GM23338 (cell line): ENCODE measurements at regions not wholly inside any gene's neighbourhood (a gene's known extent, or its start where the extent isn't known, plus 50 kb on each side); places are given as distances from the start of the nearest gene placed in this dataset.

ENCODE experiments used
- ATAC-seq: fragments of 200-7000 bp; cut with Tn5 transposase; 3 replicates; pipeline ENCODE4 v1.9.1; 2020
- DNase-seq: peaks from one replicate; pipeline ENCODE4 v3.0.0-alpha.2; 2015; ENCODE audit warnings: low spot score
- H2AFZ ChIP-seq: fragments of 200-600 bp; sonication (generic); 2 replicates; pipeline ENCODE4 v1.8.0; 2016; ENCODE audit warnings: antibody characterized with exemption, mild to moderate bottlenecking, moderate library complexity
- H3F3A ChIP-seq: fragments of 200-600 bp; sonication (generic); replicated peaks from 2 replicates; pipeline ENCODE4 v1.8.0; 2017; ENCODE audit warnings: antibody characterized with exemption, mixed run types, low read depth
- H3K27ac ChIP-seq: fragments of 200-600 bp; sonication (generic); 2 replicates; pipeline ENCODE4 v1.6.1; 2016; ENCODE audit warnings: low read depth
- H3K27me3 ChIP-seq: fragments of 200-600 bp; sonication (generic); 2 replicates; pipeline ENCODE4 v1.8.0; 2016; ENCODE audit warnings: mild to moderate bottlenecking, mixed run types, moderate library complexity; ENCODE audit not compliant: insufficient read depth
- H3K36me3 ChIP-seq: fragments of 200-600 bp; sonication (generic); 2 replicates; pipeline ENCODE4 v1.8.0; 2016; ENCODE audit warnings: mild to moderate bottlenecking; ENCODE audit not compliant: insufficient read depth
- H3K4me1 ChIP-seq: fragments of 200-600 bp; sonication (generic); 2 replicates; pipeline ENCODE4 v1.8.0; 2016; ENCODE audit warnings: mild to moderate bottlenecking, moderate library complexity; ENCODE audit not compliant: insufficient read depth
- H3K4me2 ChIP-seq: fragments of 200-600 bp; sonication (generic); 2 replicates; pipeline ENCODE4 v1.7.1; 2017; ENCODE audit warnings: mixed run types
- H3K4me3 ChIP-seq: fragments of 200-600 bp; sonication (generic); 2 replicates; pipeline ENCODE4 v1.6.1; 2016; ENCODE audit warnings: mixed run types
- H3K79me2 ChIP-seq: fragments of 200-600 bp; sonication (generic); replicated peaks from 2 replicates; pipeline ENCODE4 v1.8.0; 2017; ENCODE audit warnings: mild to moderate bottlenecking; ENCODE audit not compliant: insufficient read depth
- H3K9me2 ChIP-seq: fragments of 200-600 bp; sonication (generic); 2 replicates; pipeline ENCODE4 v1.8.0; 2017; ENCODE audit not compliant: insufficient read depth
- H4K20me1 ChIP-seq: fragments of 200-600 bp; sonication (generic); replicated peaks from 2 replicates; pipeline ENCODE4 v1.8.0; 2017; ENCODE audit warnings: mild to moderate bottlenecking; ENCODE audit not compliant: insufficient read depth
- H3K27ac Mint-ChIP-seq: 2 replicates; pipeline ENCODE4 v1.8.0; 2020; ENCODE audit warnings: inconsistent platforms, mild to moderate bottlenecking, moderate library complexity, mixed read lengths
- H3K27me3 Mint-ChIP-seq: 3 replicates; pipeline ENCODE4 v1.8.0; 2022; ENCODE audit warnings: low read depth, mild to moderate bottlenecking, moderate library complexity, mixed read lengths, inconsistent platforms; ENCODE audit not compliant: insufficient read depth, poor library complexity
- H3K36me3 Mint-ChIP-seq: 3 replicates; pipeline ENCODE4 v1.8.0; 2021; ENCODE audit warnings: low read depth, mild to moderate bottlenecking, inconsistent platforms, moderate library complexity, mixed read lengths
- H3K4me1 Mint-ChIP-seq: 3 replicates; pipeline ENCODE4 v1.8.0; 2020; ENCODE audit warnings: mild to moderate bottlenecking, inconsistent platforms, mixed read lengths
- H3K4me3 Mint-ChIP-seq: 3 replicates; pipeline ENCODE4 v1.8.0; 2021; ENCODE audit warnings: moderate library complexity, mild to moderate bottlenecking, inconsistent platforms, mixed read lengths
- H3K9me3 Mint-ChIP-seq: 3 replicates; pipeline ENCODE4 v1.8.0; 2020; ENCODE audit warnings: moderate library complexity, mild to moderate bottlenecking, inconsistent platforms, mixed read lengths
- CREB1 ChIP-seq: fragments of 250-450 bp; sonication (Bioruptor Pico); IDR thresholded peaks from 2 replicates; pipeline ENCODE4 v1.5.0; 2020; ENCODE audit warnings: low read depth, mild to moderate bottlenecking, moderate library complexity
- EZH2 ChIP-seq: fragments of 200-600 bp; sonication (generic); IDR thresholded peaks from one replicate; pipeline ENCODE4 v1.8.0; 2017; ENCODE audit warnings: antibody characterized with exemption, mild to moderate bottlenecking, low read depth; ENCODE audit not compliant: unreplicated experiment
- EZH2phosphoT487 ChIP-seq: fragments of 200-600 bp; sonication (generic); IDR thresholded peaks from one replicate; pipeline ENCODE4 v1.8.1; 2018; ENCODE audit warnings: antibody characterized with exemption; ENCODE audit not compliant: unreplicated experiment
- JUNB ChIP-seq: IDR thresholded peaks from one replicate; pipeline ENCODE4 v1.6.1; 2016; ENCODE audit warnings: antibody characterized with exemption; ENCODE audit not compliant: unreplicated experiment
- NANOG ChIP-seq: IDR thresholded peaks from 2 replicates; pipeline ENCODE4 v1.6.1; 2016; ENCODE audit warnings: antibody characterized with exemption, borderline replicate concordance
- POLR2AphosphoS5 ChIP-seq: IDR thresholded peaks from 2 replicates; pipeline ENCODE4 v1.6.1; 2016; ENCODE audit warnings: antibody characterized with exemption, low read depth
- STAT1 ChIP-seq: IDR thresholded peaks from one replicate; pipeline ENCODE4 v1.6.1; 2016; ENCODE audit warnings: antibody characterized with exemption; ENCODE audit not compliant: unreplicated experiment
- ZNF114 ChIP-seq: fragments of 250-450 bp; sonication (Bioruptor Pico); IDR thresholded peaks from 2 replicates; pipeline ENCODE4 v1.5.0; 2020; ENCODE audit warnings: mild to moderate bottlenecking, moderate library complexity
- ZNF331 ChIP-seq: fragments of 250-450 bp; sonication (Bioruptor Pico); IDR thresholded peaks from 2 replicates; pipeline ENCODE4 v1.5.0; 2020; ENCODE audit warnings: low read depth, mild to moderate bottlenecking, moderate library complexity
- TF ChIP-seq, protein P1 (sequence below): fragments of 250-450 bp; sonication (Bioruptor Pico); IDR thresholded peaks from 2 replicates; pipeline ENCODE4 v1.5.0; 2020; ENCODE audit warnings: mild to moderate bottlenecking, moderate library complexity
- TF ChIP-seq, protein P2 (sequence below), 2 experiments: fragments of 200-600 bp in 1 of 2; sonication (generic) in 1 of 2; conservative IDR thresholded peaks; 2 replicates each; pipeline versions ENCODE4 v1.5.1 to v1.6.1; 2016 to 2017; ENCODE audit warnings: antibody characterized with exemption in 2 of 2, low read depth in 2 of 2, mild to moderate bottlenecking in 2 of 2, moderate library complexity in 1 of 2
- TF ChIP-seq, protein P3 (sequence below): IDR thresholded peaks from 2 replicates; pipeline ENCODE4 v1.6.1; 2016; ENCODE audit warnings: antibody characterized with exemption
- TF ChIP-seq, protein P4 (sequence below): IDR thresholded peaks from one replicate; pipeline ENCODE4 v1.6.1; 2018; ENCODE audit warnings: antibody characterized with exemption; ENCODE audit not compliant: unreplicated experiment

DNA sequence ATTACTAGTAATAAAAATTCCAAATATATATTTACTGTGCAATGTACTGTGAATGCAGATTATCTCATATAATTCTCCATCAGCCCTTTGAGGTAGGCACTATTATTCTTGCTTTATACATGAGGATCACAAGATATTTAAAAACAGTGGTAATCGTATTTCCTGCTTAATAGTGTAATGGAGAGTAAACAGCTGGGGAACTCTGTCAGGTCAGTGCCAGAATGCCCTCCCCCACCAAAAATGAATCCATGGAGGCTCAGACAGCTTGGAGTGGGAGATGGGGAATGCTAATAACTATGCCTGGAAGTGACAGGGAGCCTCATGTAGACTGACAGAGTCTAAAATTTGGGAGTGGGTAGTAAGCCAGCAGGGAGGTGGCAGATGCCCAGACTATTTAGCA lies 153.6 kb downstream of the PAH start:
- Mint-ChIP-seq H3K9me3 (no peaks in the 10 kb centered on the region), H3K27ac (no peak overlapping the region), H3K4me3 (no peak overlapping the region), H3K27me3 (peaks cover 5% of the 10 kb centered on the region), H3K4me1 (peaks cover 5% of the 10 kb centered on the region; the same call in 2 of the 3 replicates), H3K36me3 (no peaks in the 10 kb centered on the region)
- no peak overlapping the region for H3K4me3 ChIP-seq
- no peaks in the 10 kb centered on the region for H4K20me1 ChIP-seq
- no peak for DNase-seq
- no peaks in the 10 kb centered on the region for H3K36me3 ChIP-seq
- H3K27me3 ChIP-seq = no peaks in the 10 kb centered on the region
- no peak overlapping the region for H3K27ac ChIP-seq
- no peak overlapping the region for H2AFZ ChIP-seq
- H3F3A ChIP-seq = no peaks in the 10 kb centered on the region
- ATAC-seq = no peak
- no peak overlapping the region for H3K4me2 ChIP-seq
- 0 out of 2 replicates have a peak, but pooled peaks cover 1% of the 10 kb centered on the region for H3K9me2 ChIP-seq
- TF ChIP-seq, protein P1, sequence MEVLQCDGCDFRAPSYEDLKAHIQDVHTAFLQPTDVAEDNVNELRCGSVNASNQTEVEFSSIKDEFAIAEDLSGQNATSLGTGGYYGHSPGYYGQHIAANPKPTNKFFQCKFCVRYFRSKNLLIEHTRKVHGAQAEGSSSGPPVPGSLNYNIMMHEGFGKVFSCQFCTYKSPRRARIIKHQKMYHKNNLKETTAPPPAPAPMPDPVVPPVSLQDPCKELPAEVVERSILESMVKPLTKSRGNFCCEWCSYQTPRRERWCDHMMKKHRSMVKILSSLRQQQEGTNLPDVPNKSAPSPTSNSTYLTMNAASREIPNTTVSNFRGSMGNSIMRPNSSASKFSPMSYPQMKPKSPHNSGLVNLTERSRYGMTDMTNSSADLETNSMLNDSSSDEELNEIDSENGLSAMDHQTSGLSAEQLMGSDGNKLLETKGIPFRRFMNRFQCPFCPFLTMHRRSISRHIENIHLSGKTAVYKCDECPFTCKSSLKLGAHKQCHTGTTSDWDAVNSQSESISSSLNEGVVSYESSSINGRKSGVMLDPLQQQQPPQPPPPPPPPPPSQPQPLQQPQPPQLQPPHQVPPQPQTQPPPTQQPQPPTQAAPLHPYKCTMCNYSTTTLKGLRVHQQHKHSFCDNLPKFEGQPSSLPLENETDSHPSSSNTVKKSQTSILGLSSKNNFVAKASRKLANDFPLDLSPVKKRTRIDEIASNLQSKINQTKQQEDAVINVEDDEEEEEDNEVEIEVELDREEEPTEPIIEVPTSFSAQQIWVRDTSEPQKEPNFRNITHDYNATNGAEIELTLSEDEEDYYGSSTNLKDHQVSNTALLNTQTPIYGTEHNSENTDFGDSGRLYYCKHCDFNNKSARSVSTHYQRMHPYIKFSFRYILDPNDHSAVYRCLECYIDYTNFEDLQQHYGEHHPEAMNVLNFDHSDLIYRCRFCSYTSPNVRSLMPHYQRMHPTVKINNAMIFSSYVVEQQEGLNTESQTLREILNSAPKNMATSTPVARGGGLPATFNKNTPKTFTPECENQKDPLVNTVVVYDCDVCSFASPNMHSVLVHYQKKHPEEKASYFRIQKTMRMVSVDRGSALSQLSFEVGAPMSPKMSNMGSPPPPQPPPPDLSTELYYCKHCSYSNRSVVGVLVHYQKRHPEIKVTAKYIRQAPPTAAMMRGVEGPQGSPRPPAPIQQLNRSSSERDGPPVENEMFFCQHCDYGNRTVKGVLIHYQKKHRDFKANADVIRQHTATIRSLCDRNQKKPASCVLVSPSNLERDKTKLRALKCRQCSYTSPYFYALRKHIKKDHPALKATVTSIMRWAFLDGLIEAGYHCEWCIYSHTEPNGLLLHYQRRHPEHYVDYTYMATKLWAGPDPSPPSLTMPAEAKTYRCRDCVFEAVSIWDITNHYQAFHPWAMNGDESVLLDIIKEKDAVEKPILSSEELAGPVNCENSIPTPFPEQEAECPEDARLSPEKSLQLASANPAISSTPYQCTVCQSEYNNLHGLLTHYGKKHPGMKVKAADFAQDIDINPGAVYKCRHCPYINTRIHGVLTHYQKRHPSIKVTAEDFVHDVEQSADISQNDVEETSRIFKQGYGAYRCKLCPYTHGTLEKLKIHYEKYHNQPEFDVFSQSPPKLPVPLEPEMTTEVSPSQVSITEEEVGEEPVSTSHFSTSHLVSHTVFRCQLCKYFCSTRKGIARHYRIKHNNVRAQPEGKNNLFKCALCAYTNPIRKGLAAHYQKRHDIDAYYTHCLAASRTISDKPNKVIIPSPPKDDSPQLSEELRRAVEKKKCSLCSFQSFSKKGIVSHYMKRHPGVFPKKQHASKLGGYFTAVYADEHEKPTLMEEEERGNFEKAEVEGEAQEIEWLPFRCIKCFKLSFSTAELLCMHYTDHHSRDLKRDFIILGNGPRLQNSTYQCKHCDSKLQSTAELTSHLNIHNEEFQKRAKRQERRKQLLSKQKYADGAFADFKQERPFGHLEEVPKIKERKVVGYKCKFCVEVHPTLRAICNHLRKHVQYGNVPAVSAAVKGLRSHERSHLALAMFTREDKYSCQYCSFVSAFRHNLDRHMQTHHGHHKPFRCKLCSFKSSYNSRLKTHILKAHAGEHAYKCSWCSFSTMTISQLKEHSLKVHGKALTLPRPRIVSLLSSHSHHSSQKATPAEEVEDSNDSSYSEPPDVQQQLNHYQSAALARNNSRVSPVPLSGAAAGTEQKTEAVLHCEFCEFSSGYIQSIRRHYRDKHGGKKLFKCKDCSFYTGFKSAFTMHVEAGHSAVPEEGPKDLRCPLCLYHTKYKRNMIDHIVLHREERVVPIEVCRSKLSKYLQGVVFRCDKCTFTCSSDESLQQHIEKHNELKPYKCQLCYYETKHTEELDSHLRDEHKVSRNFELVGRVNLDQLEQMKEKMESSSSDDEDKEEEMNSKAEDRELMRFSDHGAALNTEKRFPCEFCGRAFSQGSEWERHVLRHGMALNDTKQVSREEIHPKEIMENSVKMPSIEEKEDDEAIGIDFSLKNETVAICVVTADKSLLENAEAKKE = no peak
- TF ChIP-seq ZNF114 (CRISPR knock-in tag) (no peak), JUNB (no peak), NANOG (no peak), EZH2phosphoT487 (no peak), CREB1 (CRISPR knock-in tag) (no peak), POLR2AphosphoS5 (no peak), EZH2 (no peak), ZNF331 (CRISPR knock-in tag) (no peak), STAT1 (no peak)
- TF ChIP-seq, protein P2, sequence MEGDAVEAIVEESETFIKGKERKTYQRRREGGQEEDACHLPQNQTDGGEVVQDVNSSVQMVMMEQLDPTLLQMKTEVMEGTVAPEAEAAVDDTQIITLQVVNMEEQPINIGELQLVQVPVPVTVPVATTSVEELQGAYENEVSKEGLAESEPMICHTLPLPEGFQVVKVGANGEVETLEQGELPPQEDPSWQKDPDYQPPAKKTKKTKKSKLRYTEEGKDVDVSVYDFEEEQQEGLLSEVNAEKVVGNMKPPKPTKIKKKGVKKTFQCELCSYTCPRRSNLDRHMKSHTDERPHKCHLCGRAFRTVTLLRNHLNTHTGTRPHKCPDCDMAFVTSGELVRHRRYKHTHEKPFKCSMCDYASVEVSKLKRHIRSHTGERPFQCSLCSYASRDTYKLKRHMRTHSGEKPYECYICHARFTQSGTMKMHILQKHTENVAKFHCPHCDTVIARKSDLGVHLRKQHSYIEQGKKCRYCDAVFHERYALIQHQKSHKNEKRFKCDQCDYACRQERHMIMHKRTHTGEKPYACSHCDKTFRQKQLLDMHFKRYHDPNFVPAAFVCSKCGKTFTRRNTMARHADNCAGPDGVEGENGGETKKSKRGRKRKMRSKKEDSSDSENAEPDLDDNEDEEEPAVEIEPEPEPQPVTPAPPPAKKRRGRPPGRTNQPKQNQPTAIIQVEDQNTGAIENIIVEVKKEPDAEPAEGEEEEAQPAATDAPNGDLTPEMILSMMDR (conservative IDR thresholded peaks at IDR 0.05; ENCODE audit: low read depth in 2 of 2) = no peak
- TF ChIP-seq, protein P3, sequence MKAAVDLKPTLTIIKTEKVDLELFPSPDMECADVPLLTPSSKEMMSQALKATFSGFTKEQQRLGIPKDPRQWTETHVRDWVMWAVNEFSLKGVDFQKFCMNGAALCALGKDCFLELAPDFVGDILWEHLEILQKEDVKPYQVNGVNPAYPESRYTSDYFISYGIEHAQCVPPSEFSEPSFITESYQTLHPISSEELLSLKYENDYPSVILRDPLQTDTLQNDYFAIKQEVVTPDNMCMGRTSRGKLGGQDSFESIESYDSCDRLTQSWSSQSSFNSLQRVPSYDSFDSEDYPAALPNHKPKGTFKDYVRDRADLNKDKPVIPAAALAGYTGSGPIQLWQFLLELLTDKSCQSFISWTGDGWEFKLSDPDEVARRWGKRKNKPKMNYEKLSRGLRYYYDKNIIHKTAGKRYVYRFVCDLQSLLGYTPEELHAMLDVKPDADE = no peak
- TF ChIP-seq, protein P4, sequence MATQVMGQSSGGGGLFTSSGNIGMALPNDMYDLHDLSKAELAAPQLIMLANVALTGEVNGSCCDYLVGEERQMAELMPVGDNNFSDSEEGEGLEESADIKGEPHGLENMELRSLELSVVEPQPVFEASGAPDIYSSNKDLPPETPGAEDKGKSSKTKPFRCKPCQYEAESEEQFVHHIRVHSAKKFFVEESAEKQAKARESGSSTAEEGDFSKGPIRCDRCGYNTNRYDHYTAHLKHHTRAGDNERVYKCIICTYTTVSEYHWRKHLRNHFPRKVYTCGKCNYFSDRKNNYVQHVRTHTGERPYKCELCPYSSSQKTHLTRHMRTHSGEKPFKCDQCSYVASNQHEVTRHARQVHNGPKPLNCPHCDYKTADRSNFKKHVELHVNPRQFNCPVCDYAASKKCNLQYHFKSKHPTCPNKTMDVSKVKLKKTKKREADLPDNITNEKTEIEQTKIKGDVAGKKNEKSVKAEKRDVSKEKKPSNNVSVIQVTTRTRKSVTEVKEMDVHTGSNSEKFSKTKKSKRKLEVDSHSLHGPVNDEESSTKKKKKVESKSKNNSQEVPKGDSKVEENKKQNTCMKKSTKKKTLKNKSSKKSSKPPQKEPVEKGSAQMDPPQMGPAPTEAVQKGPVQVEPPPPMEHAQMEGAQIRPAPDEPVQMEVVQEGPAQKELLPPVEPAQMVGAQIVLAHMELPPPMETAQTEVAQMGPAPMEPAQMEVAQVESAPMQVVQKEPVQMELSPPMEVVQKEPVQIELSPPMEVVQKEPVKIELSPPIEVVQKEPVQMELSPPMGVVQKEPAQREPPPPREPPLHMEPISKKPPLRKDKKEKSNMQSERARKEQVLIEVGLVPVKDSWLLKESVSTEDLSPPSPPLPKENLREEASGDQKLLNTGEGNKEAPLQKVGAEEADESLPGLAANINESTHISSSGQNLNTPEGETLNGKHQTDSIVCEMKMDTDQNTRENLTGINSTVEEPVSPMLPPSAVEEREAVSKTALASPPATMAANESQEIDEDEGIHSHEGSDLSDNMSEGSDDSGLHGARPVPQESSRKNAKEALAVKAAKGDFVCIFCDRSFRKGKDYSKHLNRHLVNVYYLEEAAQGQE = no peak
- no peaks in the 10 kb centered on the region for H3K79me2 ChIP-seq
- no peaks in the 10 kb centered on the region for H3K4me1 ChIP-seq
